ENCODE measurements at regions not wholly inside any gene's neighbourhood (a gene's known extent, or its start where the extent isn't known, plus 50 kb on each side); places are given as distances from the start of the nearest gene placed in this dataset.

DNA sequence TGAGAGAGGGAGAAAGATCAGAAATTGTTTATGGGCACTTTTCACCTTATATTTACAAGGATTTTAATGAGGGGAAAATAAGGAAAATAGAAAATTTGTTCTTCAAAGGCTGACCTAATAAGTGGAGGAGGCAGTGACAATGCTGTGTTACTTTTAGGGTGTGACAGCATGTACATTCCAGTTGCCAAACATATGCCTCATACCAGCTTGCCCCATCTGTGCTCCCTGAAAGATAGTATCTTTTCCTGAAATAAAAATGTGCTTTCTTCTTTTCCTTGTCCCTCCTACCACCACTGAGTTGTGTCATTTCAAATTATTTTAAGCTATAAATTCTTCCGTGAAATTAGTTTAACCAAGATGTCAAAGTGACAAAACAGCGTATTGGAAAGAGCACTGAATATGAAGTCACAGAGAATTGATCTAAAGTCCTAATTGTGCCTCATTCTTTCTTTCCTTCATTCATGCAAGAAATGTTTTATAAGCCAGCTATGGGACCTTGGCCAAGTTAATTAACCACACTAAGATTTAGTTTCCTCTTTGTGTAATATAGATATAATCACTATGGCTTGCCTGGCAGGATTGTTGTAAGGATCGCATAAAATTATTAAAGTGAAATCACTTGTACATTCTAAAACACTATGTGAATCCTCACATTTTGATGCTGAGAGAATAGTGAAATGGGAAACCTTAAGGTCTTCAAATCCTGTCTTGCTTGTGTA is 1307.5 kb upstream of the TENM4 start:
- TF ChIP-seq, protein P1, sequence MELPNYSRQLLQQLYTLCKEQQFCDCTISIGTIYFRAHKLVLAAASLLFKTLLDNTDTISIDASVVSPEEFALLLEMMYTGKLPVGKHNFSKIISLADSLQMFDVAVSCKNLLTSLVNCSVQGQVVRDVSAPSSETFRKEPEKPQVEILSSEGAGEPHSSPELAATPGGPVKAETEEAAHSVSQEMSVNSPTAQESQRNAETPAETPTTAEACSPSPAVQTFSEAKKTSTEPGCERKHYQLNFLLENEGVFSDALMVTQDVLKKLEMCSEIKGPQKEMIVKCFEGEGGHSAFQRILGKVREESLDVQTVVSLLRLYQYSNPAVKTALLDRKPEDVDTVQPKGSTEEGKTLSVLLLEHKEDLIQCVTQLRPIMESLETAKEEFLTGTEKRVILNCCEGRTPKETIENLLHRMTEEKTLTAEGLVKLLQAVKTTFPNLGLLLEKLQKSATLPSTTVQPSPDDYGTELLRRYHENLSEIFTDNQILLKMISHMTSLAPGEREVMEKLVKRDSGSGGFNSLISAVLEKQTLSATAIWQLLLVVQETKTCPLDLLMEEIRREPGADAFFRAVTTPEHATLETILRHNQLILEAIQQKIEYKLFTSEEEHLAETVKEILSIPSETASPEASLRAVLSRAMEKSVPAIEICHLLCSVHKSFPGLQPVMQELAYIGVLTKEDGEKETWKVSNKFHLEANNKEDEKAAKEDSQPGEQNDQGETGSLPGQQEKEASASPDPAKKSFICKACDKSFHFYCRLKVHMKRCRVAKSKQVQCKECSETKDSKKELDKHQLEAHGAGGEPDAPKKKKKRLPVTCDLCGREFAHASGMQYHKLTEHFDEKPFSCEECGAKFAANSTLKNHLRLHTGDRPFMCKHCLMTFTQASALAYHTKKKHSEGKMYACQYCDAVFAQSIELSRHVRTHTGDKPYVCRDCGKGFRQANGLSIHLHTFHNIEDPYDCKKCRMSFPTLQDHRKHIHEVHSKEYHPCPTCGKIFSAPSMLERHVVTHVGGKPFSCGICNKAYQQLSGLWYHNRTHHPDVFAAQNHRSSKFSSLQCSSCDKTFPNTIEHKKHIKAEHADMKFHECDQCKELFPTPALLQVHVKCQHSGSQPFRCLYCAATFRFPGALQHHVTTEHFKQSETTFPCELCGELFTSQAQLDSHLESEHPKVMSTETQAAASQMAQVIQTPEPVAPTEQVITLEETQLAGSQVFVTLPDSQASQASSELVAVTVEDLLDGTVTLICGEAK (IDR thresholded peaks at IDR 0.05; ENCODE audit: borderline replicate concordance): no peak
- TF ChIP-seq CEBPB (IDR thresholded peaks at IDR 0.05; ENCODE audit: borderline replicate concordance in 1 of 2, low read depth in 2 of 2, low read length in 2 of 2): no peak
- TF ChIP-seq, protein P2, sequence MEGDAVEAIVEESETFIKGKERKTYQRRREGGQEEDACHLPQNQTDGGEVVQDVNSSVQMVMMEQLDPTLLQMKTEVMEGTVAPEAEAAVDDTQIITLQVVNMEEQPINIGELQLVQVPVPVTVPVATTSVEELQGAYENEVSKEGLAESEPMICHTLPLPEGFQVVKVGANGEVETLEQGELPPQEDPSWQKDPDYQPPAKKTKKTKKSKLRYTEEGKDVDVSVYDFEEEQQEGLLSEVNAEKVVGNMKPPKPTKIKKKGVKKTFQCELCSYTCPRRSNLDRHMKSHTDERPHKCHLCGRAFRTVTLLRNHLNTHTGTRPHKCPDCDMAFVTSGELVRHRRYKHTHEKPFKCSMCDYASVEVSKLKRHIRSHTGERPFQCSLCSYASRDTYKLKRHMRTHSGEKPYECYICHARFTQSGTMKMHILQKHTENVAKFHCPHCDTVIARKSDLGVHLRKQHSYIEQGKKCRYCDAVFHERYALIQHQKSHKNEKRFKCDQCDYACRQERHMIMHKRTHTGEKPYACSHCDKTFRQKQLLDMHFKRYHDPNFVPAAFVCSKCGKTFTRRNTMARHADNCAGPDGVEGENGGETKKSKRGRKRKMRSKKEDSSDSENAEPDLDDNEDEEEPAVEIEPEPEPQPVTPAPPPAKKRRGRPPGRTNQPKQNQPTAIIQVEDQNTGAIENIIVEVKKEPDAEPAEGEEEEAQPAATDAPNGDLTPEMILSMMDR (IDR thresholded peaks at IDR 0.05 in 2 of 3, conservative IDR thresholded peaks at IDR 0.05 in 1 of 3; ENCODE audit: control insufficient read depth in 2 of 3, extremely low read depth in 1 of 3, insufficient read depth in 1 of 3, low read depth in 3 of 3, low read length in 3 of 3): no peak
- no peak for TF ChIP-seq MEF2A (IDR thresholded peaks at IDR 0.05; ENCODE audit: insufficient read depth, low read depth, low read length)
- no peak for TF ChIP-seq SREBF1 (IDR thresholded peaks at IDR 0.05; ENCODE audit: low read length)
